BLaER1 (cell line): ENCODE measurements at regions not wholly inside any gene's neighbourhood (a gene's known extent, or its start where the extent isn't known, plus 50 kb on each side); places are given as distances from the start of the nearest gene placed in this dataset.

ENCODE experiments used
- H3K27ac ChIP-seq: shearing (Covaris generic); formaldehyde crosslinking; 2 replicates; pipeline ENCODE4 v1.8.1; 2022
- H3K27me3 ChIP-seq: shearing (Covaris generic); formaldehyde crosslinking; 2 replicates; pipeline ENCODE4 v1.8.1; 2022
- H3K36me3 ChIP-seq: shearing (Covaris generic); formaldehyde crosslinking; 2 replicates; pipeline ENCODE4 v1.8.1; 2022
- H3K4me1 ChIP-seq: shearing (Covaris generic); formaldehyde crosslinking; 2 replicates; pipeline ENCODE4 v1.8.1; 2022
- H3K4me2 ChIP-seq: shearing (Covaris generic); formaldehyde crosslinking; 2 replicates; pipeline ENCODE4 v1.8.1; 2022
- H3K4me3 ChIP-seq: shearing (Covaris generic); formaldehyde crosslinking; 2 replicates; pipeline ENCODE4 v1.8.1; 2022
- H3K9ac ChIP-seq: shearing (Covaris generic); formaldehyde crosslinking; 2 replicates; pipeline ENCODE4 v1.8.1; 2022
- H3K9me3 ChIP-seq: shearing (Covaris generic); formaldehyde crosslinking; 2 replicates; pipeline ENCODE4 v1.8.1; 2022
- H4K20me1 ChIP-seq: shearing (Covaris generic); formaldehyde crosslinking; 2 replicates; pipeline ENCODE4 v1.8.1; 2022
- Cebpa-rat ChIP-seq: shearing (Covaris generic); IDR thresholded peaks from 2 replicates; pipeline ENCODE4 v1.8.1; 2022

- H3K4me2 ChIP-seq = no peak overlapping the region
- no peak for TF ChIP-seq Cebpa-rat
- no peaks in the 10 kb centered on the region for H3K9me3 ChIP-seq
- H4K20me1 ChIP-seq = no peaks in the 10 kb centered on the region
- no peak overlapping the region for H3K27ac ChIP-seq
- peaks cover 30% of the 10 kb centered on the region for H3K4me1 ChIP-seq
- no peaks in the 10 kb centered on the region for H3K27me3 ChIP-seq
- H3K4me3 ChIP-seq = no peak overlapping the region
- no peak overlapping the region for H3K9ac ChIP-seq
- H3K36me3 ChIP-seq = no peaks in the 10 kb centered on the region
Measured at GRCh38 chr19:31113293-31113692, 235.9 kb downstream of the TSHZ3 start.

DNA sequence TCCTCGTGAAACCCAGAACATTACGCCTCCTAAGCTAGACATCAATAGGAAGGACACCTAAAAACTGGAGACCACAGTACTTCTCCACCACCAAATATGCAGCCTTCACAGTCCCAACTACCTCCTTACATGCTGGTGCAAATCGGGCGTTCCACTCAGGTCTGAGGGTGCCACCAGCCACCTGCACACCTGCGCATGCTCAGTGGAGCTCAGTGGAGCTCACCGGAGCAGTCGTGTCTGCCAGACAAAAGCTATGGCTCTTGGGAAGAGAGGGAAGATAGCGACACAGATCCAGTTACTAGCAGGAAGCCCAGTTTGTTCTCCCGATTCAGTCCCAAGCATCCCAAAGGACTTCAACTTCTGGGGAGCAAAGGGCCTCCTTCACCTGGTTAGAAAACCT is 237.1 kb downstream of the TSHZ3 start:
- Histone ChIP-seq H3K4me2 (no peak overlapping the region), H3K4me3 (no peak overlapping the region), H3K36me3 (no peaks in the 10 kb centered on the region), H3K9ac (no peak overlapping the region), H3K9me3 (no peaks in the 10 kb centered on the region), H3K27me3 (no peaks in the 10 kb centered on the region), H4K20me1 (no peaks in the 10 kb centered on the region), H3K4me1 (peaks cover 34% of the 10 kb centered on the region), H3K27ac (no peak overlapping the region)
- TF ChIP-seq Cebpa-rat = no peak

GRCh38 chr19:31111741-31112140 is 237.5 kb downstream of the TSHZ3 start:
- no peaks in the 10 kb centered on the region for H3K9me3 ChIP-seq
- no peak overlapping the region for H3K9ac ChIP-seq
- no peak overlapping the region for H3K27ac ChIP-seq
- no peaks in the 10 kb centered on the region for H4K20me1 ChIP-seq
- H3K4me1 ChIP-seq = peaks cover 38% of the 10 kb centered on the region
- no peak overlapping the region for H3K4me3 ChIP-seq
- no peak for TF ChIP-seq Cebpa-rat
- no peak overlapping the region for H3K4me2 ChIP-seq
- no peaks in the 10 kb centered on the region for H3K27me3 ChIP-seq
- H3K36me3 ChIP-seq = no peaks in the 10 kb centered on the region

GRCh38 chr19:31110336-31110735 is 238.9 kb downstream of the TSHZ3 start:
- H3K36me3 ChIP-seq = no peaks in the 10 kb centered on the region
- H3K4me2 ChIP-seq = peak overlapping the region; percentile 78
- H3K9ac ChIP-seq = no peak overlapping the region
- no peak for TF ChIP-seq Cebpa-rat
- no peaks in the 10 kb centered on the region for H3K27me3 ChIP-seq
- no peaks in the 10 kb centered on the region for H4K20me1 ChIP-seq
- peaks cover 38% of the 10 kb centered on the region for H3K4me1 ChIP-seq
- H3K4me3 ChIP-seq = no peak overlapping the region
- no peak overlapping the region for H3K27ac ChIP-seq
- H3K9me3 ChIP-seq = no peaks in the 10 kb centered on the region

DNA sequence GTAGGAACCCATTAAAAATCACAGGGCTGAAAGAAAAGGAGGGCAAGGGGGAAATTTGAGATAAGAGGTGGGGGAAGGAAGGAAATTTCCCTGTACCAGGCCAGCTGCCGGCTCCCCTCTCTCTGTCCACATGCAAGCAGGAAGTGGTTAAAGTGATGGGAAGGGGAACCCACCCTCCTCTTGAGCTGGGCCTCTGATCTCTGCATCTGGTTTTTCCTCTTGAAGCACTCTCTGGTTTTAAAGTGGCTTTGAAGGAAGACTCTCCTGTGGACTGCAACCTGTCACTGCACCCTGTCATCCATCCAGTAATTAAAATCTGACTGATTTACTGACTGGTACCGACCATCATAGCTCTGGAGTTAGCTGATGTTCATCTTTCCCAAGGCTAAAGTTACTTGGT is 239.6 kb downstream of the TSHZ3 start:
- Histone ChIP-seq H3K27me3 (no peaks in the 10 kb centered on the region), H3K4me1 (peaks cover 38% of the 10 kb centered on the region), H3K27ac (peak overlapping the region; percentile 43; the same call in 1 of the 2 replicates)

DNA sequence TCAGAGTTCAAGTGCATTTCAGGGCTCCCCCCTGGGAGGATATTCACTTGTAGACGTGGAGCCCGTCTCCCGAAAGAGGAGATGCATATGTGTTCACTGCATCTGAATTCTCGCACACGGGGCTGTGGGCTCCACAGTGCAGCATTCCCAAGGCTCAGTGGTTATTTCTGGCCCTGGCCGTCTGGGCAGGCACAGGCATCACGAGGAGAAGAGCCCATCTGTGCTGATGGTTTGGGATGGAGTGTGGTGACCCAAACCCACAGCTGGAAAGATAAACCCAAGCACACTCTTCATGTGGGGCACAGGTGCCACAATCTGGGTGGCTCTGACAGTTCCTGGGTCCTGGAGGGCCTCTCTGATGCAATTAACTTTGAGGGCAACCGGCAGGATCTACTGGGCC is 242.1 kb downstream of the TSHZ3 start:
- H3K36me3 ChIP-seq = no peaks in the 10 kb centered on the region
- H3K9ac ChIP-seq = no peak overlapping the region
- H3K27me3 ChIP-seq = no peaks in the 10 kb centered on the region
- no peaks in the 10 kb centered on the region for H3K9me3 ChIP-seq
- peak overlapping the region; percentile 26 for H3K4me2 ChIP-seq
- no peaks in the 10 kb centered on the region for H4K20me1 ChIP-seq
- no peak overlapping the region for H3K4me3 ChIP-seq
- peaks cover 38% of the 10 kb centered on the region for H3K4me1 ChIP-seq
- H3K27ac ChIP-seq = no peak overlapping the region
- no peak for TF ChIP-seq Cebpa-rat

More for the DNA sequence above, 239.6 kb downstream of the TSHZ3 start:
- TF ChIP-seq Cebpa-rat = no peak
- H3K9ac ChIP-seq = no peak overlapping the region; the same call in 1 of the 2 replicates
- no peaks in the 10 kb centered on the region for H4K20me1 ChIP-seq
- H3K4me2 ChIP-seq = peak overlapping the region; percentile 78
- no peaks in the 10 kb centered on the region for H3K9me3 ChIP-seq
- H3K36me3 ChIP-seq = no peaks in the 10 kb centered on the region
- no peak overlapping the region for H3K4me3 ChIP-seq

GRCh38 chr19:31105761-31106160 is 243.5 kb downstream of the TSHZ3 start:
- no peaks in the 10 kb centered on the region for H3K36me3 ChIP-seq
- no peak overlapping the region for H3K4me3 ChIP-seq
- H3K4me2 ChIP-seq = no peak overlapping the region
- H3K27ac ChIP-seq = no peak overlapping the region
- no peak overlapping the region for H3K9ac ChIP-seq
- no peaks in the 10 kb centered on the region for H3K27me3 ChIP-seq
- H3K9me3 ChIP-seq = no peaks in the 10 kb centered on the region
- H4K20me1 ChIP-seq = no peaks in the 10 kb centered on the region
- H3K4me1 ChIP-seq = peaks cover 32% of the 10 kb centered on the region
- no peak for TF ChIP-seq Cebpa-rat

- Histone ChIP-seq H3K9ac (no peak overlapping the region), H3K27ac (no peak overlapping the region), H3K9me3 (no peaks in the 10 kb centered on the region), H4K20me1 (no peaks in the 10 kb centered on the region), H3K4me1 (peaks cover 19% of the 10 kb centered on the region), H3K36me3 (no peaks in the 10 kb centered on the region), H3K27me3 (no peaks in the 10 kb centered on the region), H3K4me2 (no peak overlapping the region), H3K4me3 (no peak overlapping the region)
- no peak for TF ChIP-seq Cebpa-rat
Measured at GRCh38 chr19:31104451-31104850, 244.8 kb downstream of the TSHZ3 start.

- peaks cover 7% of the 10 kb centered on the region for H3K4me1 ChIP-seq
- no peaks in the 10 kb centered on the region for H4K20me1 ChIP-seq
- H3K27me3 ChIP-seq = no peaks in the 10 kb centered on the region
- no peak overlapping the region for H3K4me3 ChIP-seq
- H3K9ac ChIP-seq = no peak overlapping the region
- H3K27ac ChIP-seq = no peak overlapping the region
- no peaks in the 10 kb centered on the region for H3K36me3 ChIP-seq
- TF ChIP-seq Cebpa-rat = no peak
- no peak overlapping the region for H3K4me2 ChIP-seq
- no peaks in the 10 kb centered on the region for H3K9me3 ChIP-seq
Measured at GRCh38 chr19:31103228-31103627, 246.0 kb downstream of the TSHZ3 start.

- Histone ChIP-seq H3K27me3 (no peaks in the 10 kb centered on the region), H3K4me1 (peaks cover 6% of the 10 kb centered on the region), H3K27ac (no peak overlapping the region), H3K4me3 (no peak overlapping the region), H3K9me3 (no peaks in the 10 kb centered on the region), H4K20me1 (no peaks in the 10 kb centered on the region), H3K4me2 (no peak overlapping the region), H3K36me3 (no peaks in the 10 kb centered on the region), H3K9ac (no peak overlapping the region)
- TF ChIP-seq Cebpa-rat = no peak
Measured at GRCh38 chr19:31102674-31103073, 246.6 kb downstream of the TSHZ3 start.

- Histone ChIP-seq H3K9ac (no peak overlapping the region), H3K4me1 (no peaks in the 10 kb centered on the region; the same call in 1 of the 2 replicates), H3K4me2 (no peak overlapping the region), H3K27ac (no peak overlapping the region), H3K36me3 (no peaks in the 10 kb centered on the region), H3K27me3 (no peaks in the 10 kb centered on the region), H3K9me3 (no peaks in the 10 kb centered on the region), H4K20me1 (no peaks in the 10 kb centered on the region), H3K4me3 (no peak overlapping the region)
- TF ChIP-seq Cebpa-rat = no peak
Measured at GRCh38 chr19:31100981-31101380, 248.3 kb downstream of the TSHZ3 start.
